ENCODE measurements at regions not wholly inside any gene's neighbourhood (a gene's known extent, or its start where the extent isn't known, plus 50 kb on each side); places are given as distances from the start of the nearest gene placed in this dataset.

GRCh38 chr17:15177343-15177742, 87.8 kb downstream of the PMP22 start:
- DNase-seq (ENCODE audit: low read depth), result no peak

- DNase-seq (ENCODE audit: low read depth), result no peak
These were observed 89.8 kb downstream of the PMP22 start for GRCh38 chr17:15175356-15175755.

- DNase-seq (ENCODE audit: low read depth), result peak; percentile 21
These were observed 93.7 kb downstream of the PMP22 start for GRCh38 chr17:15171167-15172047.

GRCh38 chr17:15169676-15170075, 95.5 kb downstream of the PMP22 start:
- DNase-seq (ENCODE audit: low read depth), result no peak

- no peak for DNase-seq (ENCODE audit: low read depth)
These were observed 96.7 kb downstream of the PMP22 start for GRCh38 chr17:15168379-15168778.

GRCh38 chr17:15161395-15161794, 103.7 kb downstream of the PMP22 start:
- DNase-seq (ENCODE audit: low read depth), result no peak

- no peak for DNase-seq (ENCODE audit: low read depth)
These were observed 108.1 kb downstream of the PMP22 start for GRCh38 chr17:15157051-15157450.

GRCh38 chr17:15154618-15155017, 110.5 kb downstream of the PMP22 start:
- DNase-seq (ENCODE audit: low read depth), result no peak

GRCh38 chr17:15145621-15146020, 119.5 kb downstream of the PMP22 start:
- DNase-seq (ENCODE audit: low read depth), result no peak

- no peak for DNase-seq (ENCODE audit: low read depth)
These were observed 121.6 kb downstream of the PMP22 start for GRCh38 chr17:15143524-15143923.

GRCh38 chr17:15134363-15134762, 130.8 kb downstream of the PMP22 start:
- DNase-seq (ENCODE audit: low read depth), result no peak

- DNase-seq (ENCODE audit: low read depth), result no peak
These were observed 131.3 kb downstream of the PMP22 start for GRCh38 chr17:15133826-15134225.

GRCh38 chr17:15133143-15133542, 132.0 kb downstream of the PMP22 start:
- no peak for DNase-seq (ENCODE audit: low read depth)

- DNase-seq (ENCODE audit: low read depth), result no peak
These were observed 134.7 kb downstream of the PMP22 start for GRCh38 chr17:15130426-15130825.

GRCh38 chr17:15129986-15130385, 135.1 kb downstream of the PMP22 start:
- no peak for DNase-seq (ENCODE audit: low read depth)

- no peak for DNase-seq (ENCODE audit: low read depth)
These were observed 140.4 kb downstream of the PMP22 start for GRCh38 chr17:15124746-15125145.

- no peak for DNase-seq (ENCODE audit: low read depth)
These were observed 140.9 kb downstream of the PMP22 start for GRCh38 chr17:15124264-15124595.

- DNase-seq (ENCODE audit: low read depth), result no peak
These were observed 141.4 kb downstream of the PMP22 start for GRCh38 chr17:15123593-15124263.

GRCh38 chr17:15122857-15123256, 142.3 kb downstream of the PMP22 start:
- DNase-seq (ENCODE audit: low read depth), result no peak

GRCh38 chr17:15121426-15121825, 143.7 kb downstream of the PMP22 start:
- DNase-seq (ENCODE audit: low read depth), result no peak

GRCh38 chr17:15119968-15120367, 145.2 kb downstream of the PMP22 start:
- DNase-seq (ENCODE audit: low read depth), result no peak

GRCh38 chr17:15117239-15117638, 147.9 kb downstream of the PMP22 start:
- DNase-seq (ENCODE audit: low read depth), result no peak

GRCh38 chr17:15112846-15113617, 152.1 kb downstream of the PMP22 start:
- DNase-seq (ENCODE audit: low read depth), result no peak

Measured in activated T-cell treated with anti-CD3 and anti-CD28 coated beads for 48 hours (primary cell).